Lower leg skin (tissue), 4 donors: ENCODE measurements at regions not wholly inside any gene's neighbourhood (a gene's known extent, or its start where the extent isn't known, plus 50 kb on each side); places are given as distances from the start of the nearest gene placed in this dataset.

Experiments used
- DNase-seq, 2 donors: peaks; one replicate each; pipeline ENCODE4 v3.0.0-alpha.2; 2019; ENCODE audit warnings: low spot score in 2 of 2
- H3K4me3 ChIP-seq: fragments of 200-600 bp; sonication (generic); 2 replicates; pipeline ENCODE4 v1.5.1; 2017; ENCODE audit warnings: mild to moderate bottlenecking, low read depth; ENCODE audit not compliant: poor library complexity, severe bottlenecking
- CTCF ChIP-seq, 3 donors: fragments of 450-650 bp; IDR thresholded peaks; one replicate each; pipeline ENCODE4 v1.5.1; 2016; ENCODE audit warnings: antibody characterized with exemption in 3 of 3, mild to moderate bottlenecking in 3 of 3, moderate library complexity in 2 of 3
- POLR2A ChIP-seq, 2 donors: fragments of 450-650 bp; IDR thresholded peaks; one replicate each; pipeline ENCODE4 v1.6.1; 2016 to 2017; ENCODE audit warnings: antibody characterized with exemption in 2 of 2, mild to moderate bottlenecking in 1 of 2, moderate library complexity in 1 of 2
- WGBS, 2 donors: methylation state at CpG; one replicate each; pipeline ENCODE4 v1.1.5; 2018; 5-methylcytosine and 5-hydroxymethylcytosine counted together
- intact Hi-C: fragments of 100-400 bp; cut with DNase I; formaldehyde crosslinking; loops from one replicate; pipeline ENCODE4 v1.15.0; 2023; ENCODE audit warnings: low total_unique reads

GRCh38 chr2:175687465-175687864 lies 314.6 kb downstream of the LNPK start:
- TF ChIP-seq POLR2A (IDR thresholded peaks at IDR 0.05), result no peak
- TF ChIP-seq CTCF (IDR thresholded peaks at IDR 0.05), result no peak
- no peak for DNase-seq
- WGBS, 2 donors, result 68 to 69% methylated on average over 6 of the region's 6 CpGs
- intact Hi-C loops, result loop anchor here (5.0 kb wide), 1 partner anchor 400 kb away; no protein-coding TSS in a partner anchor
- H3K4me3 ChIP-seq, result no peak overlapping the region

- DNase-seq, result no peak
- intact Hi-C loops, result loop anchor here (5.0 kb wide), 1 partner anchor 401 kb away; no protein-coding TSS in a partner anchor
- WGBS, 2 donors, result 80 to 82% methylated on average over 7 of the region's 7 CpGs
- no peak for TF ChIP-seq POLR2A (IDR thresholded peaks at IDR 0.05)
- no peak for TF ChIP-seq CTCF (IDR thresholded peaks at IDR 0.05)
- H3K4me3 ChIP-seq, result no peak overlapping the region
Measured at GRCh38 chr2:175686002-175686401, 316.1 kb downstream of the LNPK start.

- H3K4me3 ChIP-seq, result no peak overlapping the region
- 54 to 69% methylated on average over 4 of the region's 4 CpGs for WGBS, 2 donors
- no peak for DNase-seq
- intact Hi-C loops, result no loop called here
- TF ChIP-seq POLR2A (IDR thresholded peaks at IDR 0.05), result no peak
- no peak for TF ChIP-seq CTCF (IDR thresholded peaks at IDR 0.05)
Measured at GRCh38 chr2:175684466-175684865, 317.6 kb downstream of the LNPK start.

GRCh38 chr2:175679728-175680127 lies 322.3 kb downstream of the LNPK start:
- H3K4me3 ChIP-seq, result no peak overlapping the region
- TF ChIP-seq POLR2A (IDR thresholded peaks at IDR 0.05), result no peak
- no peak for TF ChIP-seq CTCF (IDR thresholded peaks at IDR 0.05)
- WGBS, 2 donors, result 64 to 65% methylated on average over 2 of the region's 2 CpGs
- DNase-seq, result no peak
- intact Hi-C loops, result no loop called here

GRCh38 chr2:175679231-175679630 lies 322.8 kb downstream of the LNPK start:
- intact Hi-C loops, result no loop called here
- no peak for TF ChIP-seq CTCF (IDR thresholded peaks at IDR 0.05)
- 80 to 84% methylated on average over 4 of the region's 4 CpGs for WGBS, 2 donors
- DNase-seq, result no peak
- no peak overlapping the region for H3K4me3 ChIP-seq

GRCh38 chr2:175677880-175678279 lies 324.2 kb downstream of the LNPK start:
- TF ChIP-seq CTCF (IDR thresholded peaks at IDR 0.05), result no peak
- TF ChIP-seq POLR2A (IDR thresholded peaks at IDR 0.05), result no peak
- intact Hi-C loops, result no loop called here
- 88 to 89% methylated on average over 2 of the region's 2 CpGs for WGBS, 2 donors
- DNase-seq, result no peak
- no peak overlapping the region for H3K4me3 ChIP-seq
